Left colon (tissue), 2 donors: ENCODE measurements at regions not wholly inside any gene's neighbourhood (a gene's known extent, or its start where the extent isn't known, plus 50 kb on each side); places are given as distances from the start of the nearest gene placed in this dataset.

ENCODE experiments used
- ATAC-seq: fragments of 200-7000 bp; cut with Tn5 transposase; one replicate; pipeline ENCODE4 v1.9.1; 2020; ENCODE audit warnings: mild to moderate bottlenecking, moderate library complexity
- DNase-seq, 2 donors: peaks; one replicate each; pipeline ENCODE4 v3.0.0-alpha.2; 2020
- intact Hi-C, 2 donors: fragments of 100-400 bp; cut with DNase I in 1 of 2; cut with micrococcal nuclease in 1 of 2; formaldehyde crosslinking; loops; one replicate each; pipeline versions ENCODE4 v1.11.2 to v1.14.0; 2022; cut with DNase I, micrococcal nuclease
- donor health status: DM: no; HTN: no; CAD: no.
- donor health status: DM: yes; HTN: yes; CAD: no.

DNA sequence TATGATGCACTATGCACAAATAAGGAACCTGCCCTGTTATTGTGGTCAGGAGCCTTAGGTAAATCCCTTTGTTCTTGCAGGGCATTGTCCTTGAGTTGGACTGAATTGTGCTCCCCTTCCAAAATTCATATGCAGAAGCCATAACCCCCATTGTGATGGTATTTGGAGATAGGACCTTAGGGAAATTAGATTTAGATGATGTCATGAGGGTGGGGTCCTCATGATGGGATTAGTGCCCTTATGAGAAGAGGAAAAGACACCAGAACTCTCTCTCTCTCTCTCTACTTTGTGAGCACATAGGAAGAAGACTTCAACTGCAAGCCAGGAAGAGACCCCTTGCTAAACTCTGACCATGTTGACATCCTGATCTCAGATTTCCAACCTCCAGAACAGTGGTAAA is 268.0 kb downstream of the LRFN2 start:
- ATAC-seq (no peak), DNase-seq (no peak)
- intact Hi-C loops = loop anchor here in 1 of 2 donors (10.0 kb wide), 1 partner anchor 334 kb away; no protein-coding TSS in a partner anchor

DNA sequence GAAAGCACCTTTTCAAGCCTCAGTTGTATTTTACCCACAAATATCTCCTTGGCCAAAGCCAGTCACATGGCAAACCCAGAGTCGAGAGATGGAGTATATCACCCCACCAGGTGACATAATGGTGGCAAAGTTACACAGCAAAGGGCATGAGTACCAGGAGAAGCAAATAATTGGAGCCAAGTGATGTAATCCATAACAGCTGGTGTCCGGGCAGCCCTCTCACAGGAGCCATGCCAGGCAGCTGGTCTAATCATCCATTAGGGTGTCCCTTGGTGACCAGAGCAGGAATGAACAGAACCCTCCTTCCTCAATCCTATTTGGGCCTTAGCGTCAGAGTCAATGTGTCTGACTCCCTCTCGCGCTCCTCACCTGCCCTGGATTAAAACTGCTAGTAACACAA is 272.1 kb downstream of the LRFN2 start:
- intact Hi-C loops = loop anchor here in 1 of 2 donors (10.0 kb wide), 1 partner anchor 330 kb away; no protein-coding TSS in a partner anchor
- ATAC-seq = no peak
- no peak for DNase-seq

DNA sequence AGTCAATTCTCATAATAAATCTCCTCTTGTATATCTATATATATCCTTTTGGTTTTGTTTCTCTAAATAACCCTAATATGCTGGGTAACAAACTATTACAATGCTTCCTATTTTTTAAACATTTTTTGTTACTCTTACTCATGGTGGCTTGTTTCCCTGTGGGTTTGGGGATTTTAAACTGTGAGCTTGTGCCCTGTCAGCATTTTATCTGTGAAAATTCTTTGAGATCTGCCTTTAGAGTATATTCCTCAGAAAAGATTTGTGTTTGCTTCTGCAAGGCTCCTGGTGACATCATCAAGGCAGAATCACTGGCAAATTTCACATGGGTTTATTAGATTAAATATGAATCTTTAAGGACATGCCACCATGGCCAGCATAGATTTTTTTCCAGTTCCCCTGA is 273.6 kb downstream of the LRFN2 start:
- DNase-seq (no peak), ATAC-seq (no peak)
- intact Hi-C loops = loop anchor here in 1 of 2 donors (10.0 kb wide), 1 partner anchor 329 kb away; no protein-coding TSS in a partner anchor

DNA sequence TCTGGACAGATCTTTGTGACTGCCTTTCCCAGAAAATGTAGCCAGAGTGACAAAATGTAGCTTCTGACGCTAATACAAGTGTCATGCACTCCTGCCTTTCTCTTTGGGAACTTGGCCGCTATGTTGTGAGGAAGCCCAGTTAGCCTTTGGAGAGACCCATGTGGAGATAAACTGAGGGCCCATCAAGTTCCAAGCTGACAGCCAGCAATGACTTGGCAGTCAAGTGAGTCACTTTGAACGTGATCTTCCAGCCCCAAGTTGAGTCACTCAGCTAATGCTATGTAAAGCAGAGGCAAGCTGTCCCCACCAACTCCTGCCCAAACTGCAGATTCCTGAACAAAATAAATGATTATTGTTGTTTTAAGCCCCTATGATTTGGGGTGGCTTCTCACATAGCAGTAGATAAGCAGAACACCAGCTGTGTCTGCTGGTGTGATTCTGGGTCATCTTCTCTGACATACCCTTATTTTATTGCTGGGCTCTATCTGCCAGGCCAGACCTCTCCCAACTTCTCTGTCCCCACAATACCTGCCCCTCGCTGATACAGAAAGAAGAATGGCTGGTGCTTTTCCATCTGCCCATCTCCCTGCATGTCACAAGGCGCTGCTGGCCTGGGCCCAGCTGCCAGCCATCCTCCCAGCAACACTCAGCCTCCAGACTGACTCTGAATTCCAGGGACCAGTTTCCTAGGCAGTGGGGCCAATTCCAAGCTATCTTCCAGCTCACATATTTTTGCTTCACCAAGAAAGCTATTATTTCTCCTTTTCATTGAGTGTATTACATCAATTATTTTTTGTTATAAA is 274.8 kb downstream of the LRFN2 start:
- ATAC-seq (no peak), DNase-seq (no peak)
- intact Hi-C loops = loop anchor here in 1 of 2 donors (10.0 kb wide), 1 partner anchor 328 kb away; no protein-coding TSS in a partner anchor

DNA sequence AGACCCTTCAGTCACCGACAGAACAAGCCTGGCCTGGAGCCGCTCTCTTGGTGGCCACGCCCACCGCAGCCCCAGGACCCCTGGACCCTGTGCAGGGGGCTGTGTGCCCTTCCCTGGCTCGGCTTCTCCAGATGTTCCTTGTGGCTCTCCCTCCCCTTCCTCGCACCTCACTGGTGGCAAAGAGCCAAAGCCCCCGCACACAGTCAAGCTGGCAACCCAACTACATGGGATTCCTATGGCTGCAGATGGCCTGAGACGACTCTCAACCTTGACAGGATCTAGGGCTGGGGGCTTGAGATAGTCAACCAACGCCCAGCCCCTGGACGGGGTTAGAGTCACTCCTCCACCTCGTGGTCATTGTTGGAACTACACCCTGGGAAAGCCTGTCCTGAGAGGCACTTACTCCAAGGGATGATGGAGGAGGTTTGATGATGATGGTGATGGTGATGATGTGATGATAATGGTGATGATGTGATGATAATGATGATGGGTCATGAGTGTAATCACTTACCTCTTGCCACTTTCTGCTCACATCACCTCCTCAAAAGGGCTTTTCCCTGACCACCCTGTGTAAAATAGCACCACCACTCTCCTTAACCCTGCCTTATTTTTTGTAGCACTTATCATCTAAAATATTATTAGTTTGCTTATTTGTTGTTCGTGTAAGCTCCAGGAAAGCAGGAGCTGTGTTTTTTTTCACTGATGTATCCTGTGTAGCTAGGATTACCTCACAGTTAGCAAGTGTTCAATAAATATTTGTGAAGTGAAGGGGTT is 278.4 kb downstream of the LRFN2 start:
- DNase-seq = peak; percentile 31 to 68
- intact Hi-C loops = loop anchor here in 1 of 2 donors (5.0 to 10.0 kb wide), 2 partner anchors 326 to 934 kb away; no protein-coding TSS in a partner anchor
- ATAC-seq = peak; percentile 71

DNA sequence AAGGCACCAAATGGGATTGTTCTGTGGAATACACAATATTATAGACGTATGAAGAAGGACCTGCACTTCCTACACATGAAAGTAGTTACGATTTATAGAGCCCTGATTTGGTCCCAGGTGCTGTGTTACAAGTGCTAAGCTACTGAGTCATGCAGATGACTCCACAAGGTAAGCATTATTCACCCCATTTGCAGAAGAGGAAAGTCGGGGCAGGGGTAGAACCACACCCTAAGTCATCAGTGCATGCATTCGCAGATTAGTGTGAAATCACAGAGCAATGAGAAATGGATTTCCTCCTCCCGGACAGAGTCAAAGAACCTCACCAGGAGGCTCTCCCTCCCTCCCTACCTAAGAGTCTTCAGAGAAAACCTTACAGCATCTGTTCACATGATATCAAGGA is 279.5 kb downstream of the LRFN2 start:
- ATAC-seq = no peak
- intact Hi-C loops = loop anchor here in 1 of 2 donors (5.0 to 10.0 kb wide), 2 partner anchors 325 to 933 kb away; no protein-coding TSS in a partner anchor
- DNase-seq = no peak

DNA sequence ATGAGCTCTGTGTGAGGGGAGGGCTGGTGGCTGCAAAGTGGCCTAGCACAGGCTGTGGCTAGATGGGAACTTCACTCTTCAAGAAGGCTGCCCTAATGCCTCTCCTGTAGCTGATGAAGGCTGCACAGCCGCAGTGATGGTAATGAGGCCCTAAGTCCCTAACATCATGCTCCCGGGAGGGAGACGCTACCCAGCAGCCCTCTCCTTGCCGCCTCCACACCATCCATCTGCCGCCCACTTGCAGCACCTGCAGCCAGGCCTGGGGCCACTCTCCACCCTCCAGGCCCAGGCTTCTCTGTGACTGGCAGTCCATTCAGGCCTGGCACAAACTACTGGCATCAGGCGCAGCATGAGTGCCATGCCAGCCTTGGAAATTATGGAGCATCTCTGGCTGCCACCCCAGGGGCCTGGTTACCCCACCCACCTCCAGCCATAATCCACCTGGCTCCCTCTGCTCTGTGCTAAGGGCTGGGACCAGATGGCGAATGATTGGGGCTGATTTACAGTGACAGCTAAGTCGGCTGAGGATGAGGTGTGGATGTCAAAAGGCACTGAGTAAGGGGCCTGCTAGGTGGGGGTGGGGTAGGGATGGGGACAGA is 284.2 kb downstream of the LRFN2 start:
- no peak for ATAC-seq
- no peak for DNase-seq
- intact Hi-C loops = loop anchor here in 1 of 2 donors (10.0 kb wide), 1 partner anchor 928 kb away; no protein-coding TSS in a partner anchor

DNA sequence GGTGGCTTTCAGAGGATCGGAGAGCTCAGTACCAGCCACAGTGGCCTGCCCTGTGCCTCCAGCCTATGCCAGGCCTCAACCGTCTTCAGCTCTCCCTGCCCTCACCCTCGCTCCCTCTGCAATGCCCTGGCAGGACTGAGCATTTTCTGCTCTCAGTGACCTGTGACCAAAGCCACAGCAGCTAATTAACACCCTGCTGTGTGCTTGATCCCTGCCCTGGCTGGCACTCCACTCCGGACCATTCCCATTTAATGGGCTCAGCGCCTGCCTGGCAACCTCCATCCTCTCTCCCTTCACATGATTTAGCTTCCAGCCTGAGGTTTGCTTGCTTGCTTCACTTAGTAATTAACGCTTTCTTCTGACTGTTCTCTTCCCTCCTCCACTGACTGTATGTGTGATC is 287.5 kb downstream of the LRFN2 start:
- ATAC-seq (no peak), DNase-seq (no peak)
- intact Hi-C loops = loop anchor here in 1 of 2 donors (10.0 kb wide), 1 partner anchor 925 kb away; no protein-coding TSS in a partner anchor

DNA sequence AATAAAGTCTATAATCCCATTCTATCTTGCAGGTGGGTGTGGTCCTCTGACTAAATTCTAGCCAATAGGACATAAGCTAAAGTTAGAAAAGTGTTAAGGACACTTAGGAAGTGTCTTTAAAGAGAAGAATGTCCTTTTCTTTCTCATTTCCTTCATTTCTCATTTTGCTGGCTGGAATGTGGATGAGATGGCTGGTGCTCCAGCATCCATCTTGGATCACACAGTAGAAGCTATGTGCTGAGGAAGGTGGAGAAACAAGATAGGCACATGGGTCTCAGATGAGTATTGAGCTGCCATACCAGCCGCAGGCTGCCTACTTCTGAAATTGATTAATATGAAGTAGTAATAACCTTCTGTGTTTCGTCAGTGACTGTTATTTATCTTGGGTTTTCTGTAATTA is 289.0 kb downstream of the LRFN2 start:
- DNase-seq (no peak), ATAC-seq (no peak)
- intact Hi-C loops = no loop called here

DNA sequence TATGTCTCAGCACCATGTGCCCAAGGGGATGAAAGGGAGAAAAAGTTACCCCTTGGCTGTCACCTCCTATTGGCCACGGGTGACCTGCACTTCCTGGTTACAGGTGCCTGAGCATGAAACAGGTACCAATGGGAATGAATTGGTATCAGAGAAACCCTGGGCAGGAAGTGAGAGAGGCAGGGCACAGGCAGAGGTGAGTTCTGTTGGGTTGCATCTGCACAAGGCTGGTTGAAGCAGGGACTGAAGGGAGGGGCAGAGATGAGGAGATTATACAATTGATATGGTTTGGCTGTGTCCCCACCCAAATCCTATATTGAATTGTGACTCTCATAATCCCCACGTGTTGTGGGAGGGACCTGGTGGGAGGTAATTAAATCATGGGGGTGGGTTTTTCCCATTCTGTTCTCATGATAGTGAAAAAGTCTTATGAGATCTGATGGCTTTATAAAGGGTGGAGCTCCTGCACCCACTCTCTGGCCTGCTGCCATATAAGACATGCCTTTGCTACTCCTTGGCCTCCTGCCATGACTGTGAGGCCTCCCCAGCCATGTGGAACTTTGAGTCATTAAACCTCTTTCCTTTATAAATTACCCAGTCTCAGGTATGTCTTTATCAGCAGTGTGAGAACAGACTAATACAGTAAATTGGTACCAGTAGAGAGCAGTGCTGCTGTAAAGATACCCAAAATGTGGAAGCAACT is 291.8 kb downstream of the LRFN2 start:
- intact Hi-C loops = no loop called here
- peak in 1 of 2 donors; percentile 19 for DNase-seq
- peak; percentile 62 for ATAC-seq

DNA sequence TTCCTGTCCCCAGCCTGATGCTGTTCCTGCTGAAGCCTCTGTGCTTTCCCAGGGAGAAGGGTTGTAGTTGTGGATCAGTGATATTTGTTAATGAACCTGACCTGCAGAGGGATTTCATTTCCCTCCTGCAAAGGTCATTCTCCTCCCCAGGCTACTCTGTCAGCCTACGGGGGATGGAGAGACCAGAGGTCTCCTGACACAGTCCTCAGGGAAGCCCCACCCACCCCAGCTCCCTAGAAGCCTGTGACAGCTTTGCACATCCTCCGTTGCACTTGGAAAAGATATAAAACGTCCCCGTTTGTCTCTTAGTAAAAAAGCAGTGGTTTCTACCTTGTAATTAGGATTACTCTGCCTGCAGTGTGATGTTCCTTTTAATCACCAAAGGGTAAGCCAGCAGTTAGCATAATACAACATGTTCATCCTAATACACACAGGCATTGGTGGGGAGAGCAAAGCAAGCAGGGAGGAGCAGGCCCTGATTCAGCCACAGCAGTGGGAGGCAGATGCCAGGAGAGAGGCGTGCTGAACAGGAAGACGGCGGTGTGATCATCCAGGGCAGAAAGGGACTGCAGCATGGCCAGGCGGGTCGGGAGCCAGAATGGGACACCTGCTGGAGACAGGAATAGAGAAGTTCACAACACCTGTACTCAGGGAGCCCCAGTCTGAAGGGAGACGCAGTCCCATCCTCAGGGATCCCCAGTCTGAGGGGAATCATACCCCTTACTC is 293.5 kb downstream of the LRFN2 start:
- intact Hi-C loops = no loop called here
- DNase-seq (no peak), ATAC-seq (no peak)

DNA sequence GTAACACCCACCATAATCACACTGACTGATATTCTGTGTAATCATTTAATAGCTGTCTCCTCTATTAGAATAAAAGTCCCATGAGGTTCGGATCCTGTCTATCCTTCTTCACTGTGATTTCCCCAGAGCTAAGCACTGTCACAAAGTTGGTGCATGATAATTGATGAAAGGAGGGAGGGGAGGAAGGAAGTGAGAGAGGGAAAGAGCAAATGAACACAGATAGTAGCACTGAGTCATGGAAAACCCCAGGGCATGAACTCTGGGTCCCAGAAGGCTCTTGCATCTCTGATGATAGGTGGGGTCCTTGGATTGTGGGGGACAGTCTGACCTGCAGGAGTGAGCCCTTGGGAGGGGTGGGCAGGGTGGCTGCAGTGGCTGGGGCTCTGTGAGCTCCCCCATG is 294.1 kb downstream of the LRFN2 start:
- intact Hi-C loops = no loop called here
- ATAC-seq = no peak

DNA sequence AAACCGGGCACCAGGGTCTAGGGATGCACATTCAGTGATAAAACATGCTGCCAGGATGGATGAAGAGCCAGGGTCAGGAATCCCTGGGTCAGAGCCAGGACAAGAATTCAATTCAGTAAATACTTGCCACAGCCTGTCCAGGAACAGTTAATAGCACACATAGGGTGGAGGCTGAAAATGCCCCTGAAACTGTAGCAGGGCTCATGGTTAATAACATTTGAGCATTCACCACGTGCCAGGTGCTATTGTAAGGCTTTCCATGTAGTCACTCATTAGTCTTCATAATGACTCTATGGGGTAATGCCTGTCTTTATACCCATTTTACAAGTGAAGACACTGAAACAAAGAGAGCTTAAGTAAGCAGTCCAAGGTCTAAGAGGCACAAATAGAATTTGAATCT is 296.3 kb downstream of the LRFN2 start:
- no peak for DNase-seq
- intact Hi-C loops = no loop called here
- no peak for ATAC-seq

More for the DNA sequence above, 294.1 kb downstream of the LRFN2 start:
- no peak for DNase-seq

DNA sequence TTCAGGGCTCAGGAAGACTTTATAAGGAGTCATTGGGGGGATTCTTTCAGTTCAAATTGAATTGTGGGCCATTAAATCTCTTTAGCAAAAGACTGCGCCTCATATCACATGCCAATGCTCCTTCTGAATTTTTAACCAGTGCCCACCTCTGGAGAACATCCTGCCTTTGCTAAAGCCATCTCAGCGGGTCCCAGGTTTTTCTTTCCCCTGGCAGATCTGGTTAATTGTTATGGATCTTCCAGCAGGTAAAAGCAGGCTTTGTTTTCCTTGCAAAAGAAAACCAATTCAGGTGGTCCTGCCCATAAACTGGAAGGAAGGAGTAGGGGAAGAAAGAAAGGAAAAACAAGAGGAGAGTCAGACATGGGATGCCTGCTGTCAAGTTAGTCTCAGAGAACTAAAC is 298.2 kb downstream of the LRFN2 start:
- ATAC-seq (no peak), DNase-seq (no peak)
- intact Hi-C loops = no loop called here

DNA sequence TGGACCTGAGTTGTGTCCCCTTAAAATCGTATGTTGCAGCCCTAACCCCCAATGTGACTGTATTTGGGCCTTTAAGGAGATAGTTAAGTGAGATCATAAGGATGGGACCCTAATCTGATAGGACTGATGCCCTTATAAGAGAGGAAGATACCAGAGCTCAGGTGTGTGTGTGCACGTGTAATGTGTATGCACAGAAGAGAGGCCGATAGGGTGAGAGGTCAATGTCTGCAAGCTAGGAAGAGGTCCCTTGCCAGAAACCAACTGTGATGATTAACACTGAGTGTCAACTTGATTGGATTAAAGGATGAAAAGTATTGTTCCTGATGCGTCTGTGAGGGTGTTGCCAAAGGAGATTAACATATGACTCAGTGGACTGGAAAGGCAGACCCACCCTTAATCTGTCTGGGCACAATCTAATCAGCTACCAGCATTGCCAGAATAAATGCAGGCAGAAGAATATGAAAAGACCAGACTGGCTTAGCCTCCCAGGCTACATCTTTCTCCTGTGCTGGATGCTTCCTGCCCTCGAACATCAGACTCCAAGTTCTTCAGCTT is 299.8 kb downstream of the LRFN2 start:
- no peak for DNase-seq
- ATAC-seq = no peak
- intact Hi-C loops = no loop called here

DNA sequence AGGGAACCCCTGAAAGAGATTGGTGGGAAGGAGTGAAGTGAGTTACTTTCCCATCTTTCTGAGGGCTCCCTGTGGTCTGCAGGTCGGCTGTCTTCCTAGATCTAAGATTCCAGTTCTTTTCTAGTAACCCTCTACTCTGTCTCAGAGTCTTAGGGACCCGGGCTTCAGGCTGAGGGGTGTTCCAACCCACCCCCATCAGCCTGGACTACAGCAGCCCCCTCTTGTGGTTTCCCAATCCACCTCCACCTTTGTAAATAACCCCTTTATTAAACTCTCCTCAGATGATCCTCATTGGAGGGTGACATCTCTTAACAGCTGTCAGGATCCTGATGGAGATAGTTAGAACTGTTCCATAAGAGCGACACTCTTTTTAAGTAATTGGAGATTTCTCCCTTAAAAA is 300.4 kb downstream of the LRFN2 start:
- intact Hi-C loops = no loop called here
- ATAC-seq (no peak), DNase-seq (no peak)

DNA sequence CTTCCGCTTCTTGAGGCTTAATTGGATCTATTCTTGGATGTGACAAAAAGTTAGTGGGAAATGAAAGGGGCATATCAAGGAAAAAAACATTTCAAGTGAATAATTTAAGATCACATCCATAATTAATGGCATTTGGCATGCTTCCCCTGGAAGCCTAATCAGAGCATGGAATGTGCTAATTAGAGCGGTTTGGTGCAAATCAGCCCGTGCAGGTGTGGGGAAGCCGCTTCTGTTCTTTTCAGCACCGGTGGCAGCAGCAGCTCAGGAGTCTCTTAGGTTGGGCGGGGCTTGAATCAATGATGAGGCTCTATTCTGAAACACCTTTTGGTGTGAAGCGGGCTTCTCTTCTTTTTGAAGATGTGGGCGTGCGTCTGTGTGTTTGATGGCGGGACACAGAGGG is 301.2 kb downstream of the LRFN2 start:
- DNase-seq = no peak
- intact Hi-C loops = no loop called here
- no peak for ATAC-seq

DNA sequence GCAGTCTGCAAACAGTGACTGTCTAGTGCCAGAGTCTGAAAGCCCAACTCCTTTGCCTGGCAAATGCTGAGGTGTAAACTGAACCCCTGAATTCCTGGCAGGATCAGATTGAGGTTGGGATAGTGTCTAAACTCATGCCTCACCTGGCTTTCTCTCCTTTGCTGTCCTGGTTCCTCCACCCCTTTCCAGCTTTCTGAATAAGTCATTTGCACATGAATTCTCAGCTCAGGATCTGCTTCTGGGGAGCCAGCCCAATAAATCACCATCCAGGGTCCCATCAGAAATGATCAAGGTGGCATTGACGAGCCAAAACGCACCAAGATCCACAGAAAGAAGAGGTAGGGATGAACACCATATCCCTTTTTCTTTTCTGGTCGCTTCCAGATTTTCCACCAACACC is 301.6 kb downstream of the LRFN2 start:
- intact Hi-C loops = no loop called here
- DNase-seq = no peak
- ATAC-seq = no peak
